Anterior cingulate cortex (tissue), 58 donors: ENCODE measurements at regions not wholly inside any gene's neighbourhood (a gene's known extent, or its start where the extent isn't known, plus 50 kb on each side); places are given as distances from the start of the nearest gene placed in this dataset.
A peak's percentile ranks its signal among the peaks of the same experiment; 100 is the strongest.

ENCODE experiments used
- DNase-seq, 58 donors: peaks; one replicate each; lab custom pipeline; 2025; lab: John Stamatoyannopoulos, UW

GRCh38 chr4:140809676-140810075 lies 53.5 kb upstream of the TBC1D9 start:
- DNase-seq, result peak in 1 of 58 donors; percentile 1

- no peak for DNase-seq
Measured at GRCh38 chr4:140808256-140808655, 52.1 kb upstream of the TBC1D9 start.

GRCh38 chr4:140807491-140808252 lies 51.5 kb upstream of the TBC1D9 start:
- DNase-seq, result no peak

GRCh38 chr4:140806163-140806562 lies 50.0 kb upstream of the TBC1D9 start:
- DNase-seq, result no peak
